ENCODE measurements at regions not wholly inside any gene's neighbourhood (a gene's known extent, or its start where the extent isn't known, plus 50 kb on each side); places are given as distances from the start of the nearest gene placed in this dataset.

- DNase-seq = peak in 1 of 4 donors; percentile 42
- no peak for ATAC-seq
- Histone ChIP-seq H3K36me3 (no peaks in the 10 kb centered on the region), H3K9me3 (no peaks in the 10 kb centered on the region), H3K4me1 (no peaks in the 10 kb centered on the region), H3K4me3 (no peak overlapping the region), H3K27ac (no peak overlapping the region), H3K27me3 (no peaks in the 10 kb centered on the region)
- intact Hi-C loops (cut with DNase I) = no loop called here
- TF ChIP-seq CTCF (IDR thresholded peaks at IDR 0.05) = no peak
Measured at GRCh38 chr2:220506466-220506865, 879.0 kb downstream of the SLC4A3 start.

GRCh38 chr2:220509096-220509757, 881.8 kb downstream of the SLC4A3 start:
- no peaks in the 10 kb centered on the region for H3K36me3 ChIP-seq
- intact Hi-C loops (cut with DNase I) = no loop called here
- ATAC-seq = peak; percentile 46
- H3K9me3 ChIP-seq = no peaks in the 10 kb centered on the region
- no peak overlapping the region for H3K4me3 ChIP-seq
- no peaks in the 10 kb centered on the region for H3K27me3 ChIP-seq
- TF ChIP-seq CTCF (IDR thresholded peaks at IDR 0.05) = no peak
- H3K4me1 ChIP-seq = no peaks in the 10 kb centered on the region
- H3K27ac ChIP-seq = no peak overlapping the region
- no peak for DNase-seq

GRCh38 chr2:220509966-220510365, 882.5 kb downstream of the SLC4A3 start:
- ATAC-seq = no peak
- H3K36me3 ChIP-seq = no peaks in the 10 kb centered on the region
- no peaks in the 10 kb centered on the region for H3K4me1 ChIP-seq
- intact Hi-C loops (cut with DNase I) = no loop called here
- H3K4me3 ChIP-seq = no peak overlapping the region
- no peak overlapping the region for H3K27ac ChIP-seq
- no peak for DNase-seq
- H3K27me3 ChIP-seq = no peaks in the 10 kb centered on the region
- H3K9me3 ChIP-seq = no peaks in the 10 kb centered on the region
- TF ChIP-seq CTCF (IDR thresholded peaks at IDR 0.05) = no peak

- no peaks in the 10 kb centered on the region for H3K36me3 ChIP-seq
- TF ChIP-seq CTCF (IDR thresholded peaks at IDR 0.05) = no peak
- intact Hi-C loops (cut with DNase I) = no loop called here
- DNase-seq (no peak), ATAC-seq (no peak)
- H3K4me3 ChIP-seq = no peak overlapping the region
- no peaks in the 10 kb centered on the region for H3K4me1 ChIP-seq
- H3K9me3 ChIP-seq = no peaks in the 10 kb centered on the region
- H3K27me3 ChIP-seq = no peaks in the 10 kb centered on the region
- no peak overlapping the region for H3K27ac ChIP-seq
Measured at GRCh38 chr2:220510668-220511067, 883.2 kb downstream of the SLC4A3 start.

GRCh38 chr2:220512419-220512818, 885.0 kb downstream of the SLC4A3 start:
- no peak for TF ChIP-seq CTCF (IDR thresholded peaks at IDR 0.05)
- Histone ChIP-seq H3K36me3 (no peaks in the 10 kb centered on the region), H3K4me1 (no peaks in the 10 kb centered on the region), H3K4me3 (no peak overlapping the region), H3K9me3 (no peaks in the 10 kb centered on the region), H3K27me3 (no peaks in the 10 kb centered on the region), H3K27ac (no peak overlapping the region)
- intact Hi-C loops (cut with DNase I) = no loop called here
- DNase-seq = no peak
- ATAC-seq = no peak
